ENCODE measurements at regions not wholly inside any gene's neighbourhood (a gene's known extent, or its start where the extent isn't known, plus 50 kb on each side); places are given as distances from the start of the nearest gene placed in this dataset.

DNA sequence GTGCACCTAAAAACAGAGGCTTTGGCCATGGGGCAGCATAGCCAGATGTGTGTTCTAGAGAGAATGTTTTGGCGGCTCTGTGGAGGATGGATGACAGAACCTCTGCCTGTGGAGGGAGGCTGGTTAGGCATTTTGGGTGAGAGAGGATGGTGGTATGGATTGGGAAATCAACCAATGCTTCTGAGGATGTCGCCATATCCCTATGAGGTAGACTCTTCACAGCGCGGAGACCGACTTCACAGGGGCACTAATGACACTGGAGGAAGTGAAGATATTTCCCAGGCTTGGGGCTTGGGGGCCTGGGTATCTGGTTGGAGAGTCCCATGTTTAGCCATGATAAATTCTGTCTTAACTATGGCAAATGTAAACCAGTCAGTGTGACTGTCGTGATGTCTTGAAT lies 140.6 kb upstream of the KLF4 start:
- TF ChIP-seq Cebpa-rat (IDR thresholded peaks at IDR 0.05): no peak
- no peaks in the 10 kb centered on the region for H3K9me3 ChIP-seq (replicated peaks in 1 of 11)
- peaks cover 4 to 19% (median 13%) of the 10 kb centered on the region in 10 experiments for H3K4me1 ChIP-seq
- H3K27ac ChIP-seq: no peak overlapping the region
- H4K20me1 ChIP-seq: no peaks in the 10 kb centered on the region
- no peaks in the 10 kb centered on the region for H3K27me3 ChIP-seq
- no peaks in the 10 kb centered on the region for H3K36me3 ChIP-seq
- peak overlapping the region in 1 of 11 experiments; percentile 6; a peak in 1 of 22 replicates for H3K4me2 ChIP-seq
- no peak overlapping the region for H3K9ac ChIP-seq
- H3K4me3 ChIP-seq: no peak overlapping the region

DNA sequence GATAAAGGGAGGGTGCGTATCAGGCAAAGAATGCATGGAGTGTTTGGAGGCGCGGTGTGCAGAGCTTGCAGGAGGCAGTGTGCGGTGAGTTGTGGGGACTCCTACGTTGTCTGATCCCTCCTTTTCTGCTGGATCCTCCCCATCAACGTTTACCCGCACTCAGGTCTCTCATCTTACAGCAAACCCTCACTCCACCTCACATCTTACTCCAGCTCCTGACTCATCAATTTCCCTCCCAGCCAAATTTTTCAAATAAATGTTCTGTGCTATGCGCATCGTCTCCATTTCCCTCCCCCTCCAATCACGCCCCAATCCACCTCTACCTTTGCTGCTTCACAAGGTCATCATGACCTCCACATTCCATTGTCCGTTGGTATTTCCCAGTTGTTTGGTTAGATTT lies 138.9 kb upstream of the KLF4 start:
- H3K9ac ChIP-seq: no peak overlapping the region
- no peak overlapping the region for H3K4me2 ChIP-seq
- H3K9me3 ChIP-seq (replicated peaks in 1 of 11): no peaks in the 10 kb centered on the region
- H3K4me1 ChIP-seq: peaks cover 0 to 12% (median 5%) of the 10 kb centered on the region in 10 experiments; a peak in 6 of 20 replicates
- no peaks in the 10 kb centered on the region for H4K20me1 ChIP-seq
- H3K36me3 ChIP-seq: no peaks in the 10 kb centered on the region
- no peak overlapping the region for H3K4me3 ChIP-seq
- no peak for TF ChIP-seq Cebpa-rat (IDR thresholded peaks at IDR 0.05)
- no peak overlapping the region for H3K27ac ChIP-seq
- no peaks in the 10 kb centered on the region for H3K27me3 ChIP-seq

DNA sequence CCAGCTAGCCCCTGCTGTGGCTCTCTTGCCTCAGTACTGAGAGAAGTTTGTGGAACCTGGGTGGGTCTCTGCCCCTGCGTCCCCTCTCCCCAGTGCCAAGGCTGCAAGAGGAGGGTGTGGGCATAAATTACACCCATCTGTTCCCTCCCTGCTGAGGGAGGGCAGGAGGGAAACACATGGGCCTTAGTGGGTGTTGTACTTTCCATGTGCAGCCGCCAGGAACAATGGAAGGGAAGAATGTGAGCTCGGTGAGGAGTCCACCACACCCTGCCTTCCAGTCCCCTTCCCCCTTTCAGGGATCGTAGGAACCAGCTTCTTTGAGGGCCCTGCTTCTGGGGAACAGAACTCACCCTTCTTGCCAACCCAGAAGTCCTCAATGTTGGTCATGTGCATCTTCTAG lies 138.2 kb upstream of the KLF4 start:
- no peak overlapping the region for H3K4me3 ChIP-seq
- TF ChIP-seq Cebpa-rat (IDR thresholded peaks at IDR 0.05): no peak
- no peak overlapping the region for H3K9ac ChIP-seq
- no peaks in the 10 kb centered on the region for H3K36me3 ChIP-seq
- H3K4me2 ChIP-seq: no peak overlapping the region
- no peaks in the 10 kb centered on the region for H3K27me3 ChIP-seq
- peaks cover 0 to 12% (median 5%) of the 10 kb centered on the region in 10 experiments; a peak in 6 of 20 replicates for H3K4me1 ChIP-seq
- no peaks in the 10 kb centered on the region for H4K20me1 ChIP-seq
- no peak overlapping the region for H3K27ac ChIP-seq
- H3K9me3 ChIP-seq (replicated peaks in 1 of 11): no peaks in the 10 kb centered on the region

DNA sequence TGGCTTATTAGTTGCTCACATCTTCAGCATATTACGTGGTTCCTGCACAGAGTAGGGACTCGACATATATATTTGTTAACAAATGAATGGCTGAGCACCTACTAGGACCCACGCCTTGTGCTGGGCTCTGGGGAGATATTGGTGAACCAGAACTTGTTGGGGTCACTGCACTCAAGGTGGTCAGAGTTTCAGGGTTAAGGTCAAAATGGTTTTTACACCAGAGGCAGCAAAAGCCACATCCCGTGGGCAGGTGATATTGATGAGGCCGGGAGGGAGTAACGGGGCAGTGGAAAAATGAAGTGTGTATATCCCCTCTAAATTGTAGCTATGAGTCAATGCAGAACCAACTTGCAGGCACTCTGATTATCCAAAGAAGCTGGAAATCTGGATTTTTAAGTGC lies 136.5 kb upstream of the KLF4 start:
- H3K36me3 ChIP-seq: no peaks in the 10 kb centered on the region
- H3K9ac ChIP-seq: no peak overlapping the region
- H3K4me3 ChIP-seq: no peak overlapping the region
- H4K20me1 ChIP-seq: no peaks in the 10 kb centered on the region
- TF ChIP-seq Cebpa-rat (IDR thresholded peaks at IDR 0.05): no peak
- H3K27me3 ChIP-seq: no peaks in the 10 kb centered on the region; a peak in 1 of 22 replicates
- H3K4me2 ChIP-seq: no peak overlapping the region
- no peak overlapping the region for H3K27ac ChIP-seq
- no peaks in the 10 kb centered on the region for H3K9me3 ChIP-seq (replicated peaks in 1 of 11)
- H3K4me1 ChIP-seq: 0 out of 20 replicates have a peak, but pooled peaks cover 0 to 2% (median 0%) of the 10 kb centered on the region in 10 experiments

DNA sequence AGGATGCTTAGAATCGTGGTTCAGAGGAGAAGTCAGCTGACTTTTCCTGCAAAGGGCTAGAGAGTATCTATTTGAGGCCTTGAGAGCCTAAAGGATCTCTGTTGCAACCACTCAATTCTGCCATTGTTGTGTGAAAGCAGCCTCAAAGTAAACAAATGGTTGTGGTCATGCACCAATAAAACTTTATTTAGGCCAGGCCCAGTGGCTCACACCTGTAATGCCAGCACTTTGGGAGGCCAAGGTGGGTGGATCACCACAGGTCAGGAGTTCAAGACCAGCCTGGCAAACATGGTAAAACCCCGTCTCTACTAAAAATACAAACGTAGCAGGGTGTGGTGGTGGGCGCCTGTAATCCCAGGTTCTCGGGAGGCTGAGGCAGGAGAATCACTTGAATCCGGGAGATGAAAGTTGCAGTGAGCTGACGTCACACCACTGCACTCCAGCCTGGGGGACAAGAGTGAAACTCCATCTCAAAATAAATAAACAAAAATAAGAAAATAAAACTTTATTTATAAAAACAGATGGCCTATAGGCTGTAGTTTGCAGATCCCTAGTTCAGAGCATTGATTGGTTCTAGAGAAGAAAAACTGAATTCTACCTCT lies 135.9 kb upstream of the KLF4 start:
- no peaks in the 10 kb centered on the region for H3K9me3 ChIP-seq (replicated peaks in 1 of 11)
- H3K27ac ChIP-seq: no peak overlapping the region
- no peaks in the 10 kb centered on the region for H3K36me3 ChIP-seq
- H3K4me3 ChIP-seq: no peak overlapping the region
- H3K4me2 ChIP-seq: no peak overlapping the region
- no peaks in the 10 kb centered on the region; a peak in 1 of 22 replicates for H3K27me3 ChIP-seq
- no peaks in the 10 kb centered on the region for H3K4me1 ChIP-seq
- no peak overlapping the region for H3K9ac ChIP-seq
- H4K20me1 ChIP-seq: no peaks in the 10 kb centered on the region
- no peak for TF ChIP-seq Cebpa-rat (IDR thresholded peaks at IDR 0.05)

DNA sequence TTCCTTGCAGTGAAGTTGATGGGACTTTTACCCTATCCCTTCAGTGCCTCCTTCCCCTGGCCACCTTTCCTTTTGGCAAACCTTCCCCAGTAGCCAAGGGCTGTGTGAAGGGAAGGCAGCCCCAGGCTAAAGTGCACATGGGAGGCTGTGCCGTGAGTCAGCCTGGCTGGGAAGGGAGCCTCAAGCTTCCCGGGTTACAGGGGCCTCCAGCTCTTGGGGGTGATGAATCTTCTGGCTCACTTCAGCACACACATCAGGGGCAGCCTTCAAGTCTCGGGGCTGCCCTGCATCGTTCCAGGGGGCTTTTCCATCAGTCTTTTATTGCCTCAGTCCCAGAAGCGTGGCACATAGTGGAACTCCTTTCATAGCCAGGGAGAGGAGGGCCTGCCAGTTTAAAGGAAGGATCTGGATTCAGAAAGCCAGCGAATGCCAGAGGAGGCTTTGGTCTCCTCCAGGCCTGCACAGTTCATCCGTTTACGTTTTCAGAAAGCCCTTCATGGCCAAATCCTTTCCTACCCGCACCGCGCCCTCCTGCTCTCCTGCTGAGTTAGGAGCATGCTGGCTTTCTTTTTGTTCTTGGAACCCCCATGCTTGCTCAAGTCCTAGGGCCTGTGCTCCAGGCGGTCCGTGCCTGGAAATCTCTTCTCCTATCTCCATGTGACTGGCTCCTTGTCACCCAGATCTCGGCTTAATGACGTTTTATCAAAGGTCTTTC lies 134.8 kb upstream of the KLF4 start:
- no peaks in the 10 kb centered on the region; a peak in 1 of 22 replicates for H3K27me3 ChIP-seq
- no peak overlapping the region for H3K4me3 ChIP-seq
- H3K27ac ChIP-seq: no peak overlapping the region
- H3K36me3 ChIP-seq: no peaks in the 10 kb centered on the region
- H3K4me1 ChIP-seq: no peaks in the 10 kb centered on the region
- no peak for TF ChIP-seq Cebpa-rat (IDR thresholded peaks at IDR 0.05)
- no peaks in the 10 kb centered on the region for H4K20me1 ChIP-seq
- no peak overlapping the region for H3K4me2 ChIP-seq
- H3K9me3 ChIP-seq (replicated peaks in 1 of 11): no peaks in the 10 kb centered on the region
- no peak overlapping the region for H3K9ac ChIP-seq

DNA sequence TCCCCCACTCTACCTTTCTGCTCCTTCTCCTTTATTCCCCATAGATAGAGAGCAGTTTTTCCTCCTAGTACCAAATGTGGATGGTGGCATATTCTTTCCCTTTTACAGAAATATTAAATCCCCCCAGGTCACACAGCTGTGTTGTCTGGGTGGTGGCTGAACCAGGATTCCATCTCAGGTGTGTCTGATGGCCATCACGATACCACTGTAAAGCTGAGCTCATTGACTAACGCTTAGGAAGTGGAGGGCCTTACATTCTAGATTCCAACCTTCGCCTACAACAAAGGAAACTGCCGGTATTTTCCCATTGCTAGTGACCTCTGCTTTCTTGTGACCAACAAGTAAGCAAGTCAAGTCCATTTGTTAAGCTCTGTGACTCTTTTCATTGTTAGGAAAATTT lies 131.9 kb upstream of the KLF4 start:
- H4K20me1 ChIP-seq: no peaks in the 10 kb centered on the region
- no peak for TF ChIP-seq Cebpa-rat (IDR thresholded peaks at IDR 0.05)
- peaks cover 4 to 18% (median 8%) of the 10 kb centered on the region in 10 experiments; a peak in 19 of 20 replicates for H3K4me1 ChIP-seq
- H3K36me3 ChIP-seq: no peaks in the 10 kb centered on the region
- H3K4me3 ChIP-seq: no peak overlapping the region
- H3K27ac ChIP-seq: no peak overlapping the region
- no peaks in the 10 kb centered on the region for H3K9me3 ChIP-seq (replicated peaks in 1 of 11)
- H3K4me2 ChIP-seq: no peak overlapping the region
- H3K9ac ChIP-seq: no peak overlapping the region
- no peaks in the 10 kb centered on the region; a peak in 1 of 22 replicates for H3K27me3 ChIP-seq

DNA sequence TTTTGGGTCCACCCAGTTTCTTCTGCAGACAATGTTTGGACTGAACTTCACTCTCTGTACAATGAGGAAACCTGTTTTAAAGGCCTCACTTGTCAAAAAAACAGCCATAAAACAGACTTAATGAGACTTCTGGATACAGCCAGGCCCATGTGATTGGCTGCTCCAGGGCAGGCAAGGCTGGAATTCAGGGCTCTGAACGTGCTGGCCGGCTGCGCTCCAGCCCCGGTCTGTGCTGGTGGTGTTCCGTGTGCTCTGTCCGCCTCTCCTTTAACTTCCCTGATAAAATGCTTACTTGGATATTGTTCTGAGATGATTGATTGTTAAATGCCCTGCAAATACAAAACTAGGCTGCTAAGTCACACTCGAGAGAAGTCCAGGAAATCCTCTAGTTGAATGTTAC lies 131.2 kb upstream of the KLF4 start:
- Histone ChIP-seq H3K9ac (no peak overlapping the region), H3K36me3 (no peaks in the 10 kb centered on the region), H3K4me2 (no peak overlapping the region), H3K27ac (no peak overlapping the region; a peak in 1 of 22 replicates), H3K9me3 (replicated peaks in 1 of 11) (no peaks in the 10 kb centered on the region), H3K27me3 (no peaks in the 10 kb centered on the region; a peak in 1 of 22 replicates), H4K20me1 (no peaks in the 10 kb centered on the region), H3K4me1 (peaks cover 6 to 24% (median 14%) of the 10 kb centered on the region in 10 experiments; a peak in 19 of 20 replicates), H3K4me3 (no peak overlapping the region)
- TF ChIP-seq Cebpa-rat (IDR thresholded peaks at IDR 0.05): no peak

DNA sequence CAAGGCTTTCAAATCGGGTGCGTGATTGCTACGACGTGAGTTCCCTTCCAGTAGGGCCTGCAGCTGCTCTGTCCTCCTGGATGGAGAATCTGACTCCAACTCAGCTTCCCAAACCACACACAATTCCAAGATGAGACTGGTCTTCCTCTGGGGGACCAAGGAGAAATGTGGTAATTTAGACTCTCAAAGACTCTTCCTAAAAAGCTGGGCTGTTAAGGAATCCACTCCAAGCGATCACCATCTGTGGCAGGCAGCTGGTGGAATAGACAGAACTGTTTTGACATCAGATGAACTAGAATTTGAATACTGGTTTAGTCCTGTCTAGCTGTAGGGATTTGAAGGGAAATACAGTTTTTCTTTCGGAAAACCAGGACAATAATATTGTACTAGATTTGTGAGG lies 130.7 kb upstream of the KLF4 start:
- Histone ChIP-seq H3K27me3 (no peaks in the 10 kb centered on the region; a peak in 1 of 22 replicates), H3K4me3 (no peak overlapping the region), H3K4me2 (no peak overlapping the region), H4K20me1 (no peaks in the 10 kb centered on the region), H3K9me3 (replicated peaks in 1 of 11) (no peaks in the 10 kb centered on the region), H3K9ac (no peak overlapping the region), H3K36me3 (no peaks in the 10 kb centered on the region), H3K27ac (peak overlapping the region in 1 of 11 experiments; percentile 7; a peak in 1 of 22 replicates), H3K4me1 (peaks cover 6 to 30% (median 20%) of the 10 kb centered on the region in 10 experiments; a peak in 19 of 20 replicates)
- TF ChIP-seq Cebpa-rat (IDR thresholded peaks at IDR 0.05): no peak

Measured in BLaER1 treated with 17β-estradiol and CSF1 and Interleukin-3, amounts not matched to agents 10 nM and 100 nM (cell line).